GM21717 (cell line): ENCODE measurements at regions not wholly inside any gene's neighbourhood (a gene's known extent, or its start where the extent isn't known, plus 50 kb on each side); places are given as distances from the start of the nearest gene placed in this dataset.

Experiments used
- ATAC-seq: cut with Tn5 transposase; IDR thresholded peaks from one replicate; pipeline ENCODE4 v1.9.1; 2021; ENCODE audit warnings: mild to moderate bottlenecking, moderate library complexity; ENCODE audit not compliant: unreplicated experiment

- ATAC-seq = no peak
Measured at GRCh38 chr4:156252358-156252921, 298.8 kb upstream of the CTSO start.

GRCh38 chr4:156251373-156252065, 297.9 kb upstream of the CTSO start:
- no peak for ATAC-seq

- ATAC-seq = no peak
Measured at GRCh38 chr4:156248917-156249316, 295.3 kb upstream of the CTSO start.

- ATAC-seq = no peak
Measured at GRCh38 chr4:156247470-156247869, 293.8 kb upstream of the CTSO start.

GRCh38 chr4:156243015-156243414, 289.3 kb upstream of the CTSO start:
- ATAC-seq = no peak

- no peak for ATAC-seq
Measured at GRCh38 chr4:156242390-156242789, 288.7 kb upstream of the CTSO start.

GRCh38 chr4:156241896-156242295, 288.2 kb upstream of the CTSO start:
- no peak for ATAC-seq

- ATAC-seq = no peak
Measured at GRCh38 chr4:156238171-156238570, 284.5 kb upstream of the CTSO start.

GRCh38 chr4:156237231-156237630, 283.6 kb upstream of the CTSO start:
- no peak for ATAC-seq

- no peak for ATAC-seq
Measured at GRCh38 chr4:156230176-156230575, 276.5 kb upstream of the CTSO start.

- ATAC-seq = no peak
Measured at GRCh38 chr4:156228676-156229075, 275.0 kb upstream of the CTSO start.

GRCh38 chr4:156227321-156227720, 273.7 kb upstream of the CTSO start:
- ATAC-seq = no peak

GRCh38 chr4:156223985-156224384, 270.3 kb upstream of the CTSO start:
- no peak for ATAC-seq

- ATAC-seq = no peak
Measured at GRCh38 chr4:156217236-156217635, 263.6 kb upstream of the CTSO start.

- ATAC-seq = peak; percentile 88
Measured at GRCh38 chr4:156201050-156201449, 247.4 kb upstream of the CTSO start.

GRCh38 chr4:156198511-156198910, 244.8 kb upstream of the CTSO start:
- no peak for ATAC-seq

- ATAC-seq = no peak
Measured at GRCh38 chr4:156197216-156197615, 243.6 kb upstream of the CTSO start.

GRCh38 chr4:156196722-156197121, 243.1 kb upstream of the CTSO start:
- ATAC-seq = no peak

GRCh38 chr4:156195914-156196313, 242.2 kb upstream of the CTSO start:
- peak; percentile 95 for ATAC-seq

GRCh38 chr4:156194896-156195295, 241.2 kb upstream of the CTSO start:
- no peak for ATAC-seq

GRCh38 chr4:156193800-156194199, 240.1 kb upstream of the CTSO start:
- no peak for ATAC-seq

GRCh38 chr4:156193106-156193505, 239.4 kb upstream of the CTSO start:
- ATAC-seq = no peak

GRCh38 chr4:156192033-156192432, 238.4 kb upstream of the CTSO start:
- no peak for ATAC-seq
